Upper lobe of left lung (tissue), 6 donors: ENCODE measurements at regions not wholly inside any gene's neighbourhood (a gene's known extent, or its start where the extent isn't known, plus 50 kb on each side); places are given as distances from the start of the nearest gene placed in this dataset.

ENCODE experiments used
- ATAC-seq, 2 donors: fragments of 200-7000 bp; cut with Tn5 transposase; one replicate each; pipeline ENCODE4 v1.9.1; 2022; ENCODE audit warnings: mild to moderate bottlenecking in 2 of 2, moderate library complexity in 2 of 2; ENCODE audit not compliant: low FRiP score in 2 of 2
- DNase-seq, 2 donors: peaks; one replicate each; pipeline ENCODE4 v3.0.0-alpha.2; 2019 to 2020
- H3K27ac ChIP-seq, 4 donors: fragments of 200-600 bp; sonication (generic); one replicate each; pipeline ENCODE4 v1.5.1; 2016 to 2019
- H3K27me3 ChIP-seq, 4 donors: fragments of 200-600 bp; sonication (generic); one replicate each; pipeline ENCODE4 v1.5.1; 2017 to 2019
- H3K36me3 ChIP-seq, 4 donors: fragments of 200-600 bp; sonication (generic); one replicate each; pipeline ENCODE4 v1.5.1; 2016 to 2019
- H3K4me1 ChIP-seq, 4 donors: fragments of 200-600 bp; sonication (generic); one replicate each; pipeline ENCODE4 v1.5.1; 2018 to 2019
- H3K4me3 ChIP-seq, 4 donors: fragments of 200-600 bp; sonication (generic); one replicate each; pipeline ENCODE4 v1.5.1; 2017 to 2019; ENCODE audit warnings: mild to moderate bottlenecking in 2 of 4, moderate library complexity in 1 of 4
- H3K9me3 ChIP-seq, 4 donors: fragments of 200-600 bp; sonication (generic); one replicate each; pipeline ENCODE4 v1.5.1; 2018 to 2019
- CTCF ChIP-seq, 6 experiments: fragments of 450-650 bp in 4 of 6; fragments of 200-600 bp in 2 of 6; sonication (generic) in 2 of 6; IDR thresholded peaks; one replicate each; pipeline ENCODE4 v1.5.1; 2016 to 2019; ENCODE audit warnings: antibody characterized with exemption in 6 of 6
- EP300 ChIP-seq, 4 donors: sonication (generic); formaldehyde crosslinking; IDR thresholded peaks; one replicate each; pipeline ENCODE4 v1.5.1; 2017; ENCODE audit warnings: antibody characterized with exemption in 4 of 4, control low read depth in 2 of 4
- POLR2A ChIP-seq, 4 donors: fragments of 450-650 bp; IDR thresholded peaks; one replicate each; pipeline ENCODE4 v1.5.1; 2016 to 2017; ENCODE audit warnings: antibody characterized with exemption in 4 of 4, mild to moderate bottlenecking in 2 of 4
- POLR2AphosphoS5 ChIP-seq, 2 donors: sonication (generic); formaldehyde crosslinking; IDR thresholded peaks; one replicate each; pipeline ENCODE4 v1.5.1; 2017; ENCODE audit warnings: antibody characterized with exemption in 2 of 2
- WGBS, 2 donors: methylation state at CpG; one replicate each; pipeline ENCODE4 v1.1.5; 2017 to 2018; 5-methylcytosine and 5-hydroxymethylcytosine counted together
- donor health status: DM: no; HTN: no; CAD: no; lungs with moderate emphysema.
- donor health status: DM: no; HTN: yes; CAD: no; lungs with severe emphysema.

DNA sequence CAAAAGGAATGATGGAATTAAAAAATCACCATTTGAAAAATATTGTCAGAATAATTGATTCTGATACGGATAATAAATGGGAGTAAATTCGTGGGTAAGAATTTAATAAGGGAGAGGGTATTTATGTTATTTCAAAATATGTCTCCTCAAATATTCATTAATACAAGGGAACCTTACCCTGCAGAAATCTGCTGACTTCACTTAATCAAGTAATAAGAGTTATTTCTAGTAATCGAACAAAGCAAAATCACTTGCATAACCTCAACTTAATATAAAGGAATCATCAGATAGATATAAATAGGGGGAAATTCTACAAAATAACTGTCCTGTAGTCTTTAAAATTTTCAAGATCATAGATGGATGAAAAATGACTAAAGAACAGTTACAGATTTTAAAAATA is 1164.7 kb upstream of the GJE1 start:
- H3K4me3 ChIP-seq = no peak overlapping the region
- no peaks in the 10 kb centered on the region for H3K27me3 ChIP-seq
- TF ChIP-seq POLR2A (IDR thresholded peaks at IDR 0.05) = no peak
- TF ChIP-seq POLR2AphosphoS5 (IDR thresholded peaks at IDR 0.05) = no peak
- TF ChIP-seq EP300 (IDR thresholded peaks at IDR 0.05) = no peak
- TF ChIP-seq CTCF (IDR thresholded peaks at IDR 0.05) = no peak
- DNase-seq (no peak), ATAC-seq (no peak)
- no peak overlapping the region for H3K27ac ChIP-seq
- H3K9me3 ChIP-seq = no peaks in the 10 kb centered on the region
- H3K36me3 ChIP-seq = no peaks in the 10 kb centered on the region
- H3K4me1 ChIP-seq = no peaks in the 10 kb centered on the region
- WGBS, 2 donors = 89% methylated on average over 3 of the region's 3 CpGs

DNA sequence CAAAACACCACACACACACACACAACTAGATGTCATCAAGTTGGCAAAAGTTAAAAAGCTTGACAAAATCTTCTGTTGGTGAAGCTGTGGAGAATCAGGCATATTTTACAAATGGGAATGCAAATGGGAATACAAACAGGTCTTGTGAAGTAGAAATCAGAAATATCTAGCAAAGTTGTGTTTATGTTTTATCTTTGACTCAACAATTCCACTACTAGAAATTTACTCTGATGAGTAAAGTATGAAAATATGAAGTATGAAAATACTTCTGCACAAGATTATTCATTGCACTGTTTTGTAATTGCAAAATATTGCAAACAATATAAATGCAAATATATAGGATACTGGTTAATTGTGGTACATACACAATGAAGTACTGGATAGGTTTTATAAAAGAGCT is 1166.0 kb upstream of the GJE1 start:
- Histone ChIP-seq H3K4me3 (no peak overlapping the region), H3K27me3 (no peaks in the 10 kb centered on the region), H3K27ac (no peak overlapping the region), H3K36me3 (no peaks in the 10 kb centered on the region), H3K4me1 (no peaks in the 10 kb centered on the region), H3K9me3 (no peaks in the 10 kb centered on the region)
- TF ChIP-seq CTCF (IDR thresholded peaks at IDR 0.05) = no peak
- no peak for TF ChIP-seq POLR2A (IDR thresholded peaks at IDR 0.05)
- TF ChIP-seq EP300 (IDR thresholded peaks at IDR 0.05) = no peak
- TF ChIP-seq POLR2AphosphoS5 (IDR thresholded peaks at IDR 0.05) = no peak
- DNase-seq (no peak), ATAC-seq (no peak)

DNA sequence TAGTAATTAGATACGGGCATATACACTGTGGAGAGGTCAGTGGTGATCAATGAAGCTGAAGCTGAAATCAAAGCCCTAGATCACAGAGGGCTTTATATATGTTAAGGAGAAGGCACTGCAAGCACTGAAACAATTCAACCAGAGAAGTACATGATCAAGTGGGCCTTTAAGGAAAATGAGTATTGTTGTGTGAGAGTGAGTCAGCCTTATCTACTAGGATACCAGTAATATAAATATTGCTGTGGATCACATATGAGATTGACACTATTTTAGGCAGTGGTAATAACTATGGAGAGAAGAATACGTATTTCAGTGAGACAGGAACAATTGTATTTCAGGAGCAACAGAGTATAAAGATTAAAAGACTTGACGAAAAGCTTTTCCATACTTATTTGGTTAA is 1172.2 kb upstream of the GJE1 start:
- H3K4me1 ChIP-seq = no peaks in the 10 kb centered on the region
- H3K27me3 ChIP-seq = no peaks in the 10 kb centered on the region
- no peak overlapping the region for H3K4me3 ChIP-seq
- 85% methylated on average over 3 of the region's 3 CpGs for WGBS, 2 donors
- H3K27ac ChIP-seq = no peak overlapping the region
- TF ChIP-seq EP300 (IDR thresholded peaks at IDR 0.05) (no peak), POLR2A (IDR thresholded peaks at IDR 0.05) (no peak), CTCF (IDR thresholded peaks at IDR 0.05) (no peak), POLR2AphosphoS5 (IDR thresholded peaks at IDR 0.05) (no peak)
- H3K9me3 ChIP-seq = no peaks in the 10 kb centered on the region
- no peaks in the 10 kb centered on the region for H3K36me3 ChIP-seq
- no peak for DNase-seq
- no peak for ATAC-seq

- no peak overlapping the region for H3K4me3 ChIP-seq
- H3K4me1 ChIP-seq = no peaks in the 10 kb centered on the region
- WGBS, 2 donors = 62 to 64% methylated on average over 2 of the region's 2 CpGs
- no peaks in the 10 kb centered on the region for H3K27me3 ChIP-seq
- H3K27ac ChIP-seq = no peak overlapping the region
- ATAC-seq = no peak
- H3K9me3 ChIP-seq = no peaks in the 10 kb centered on the region
- no peaks in the 10 kb centered on the region for H3K36me3 ChIP-seq
- TF ChIP-seq EP300 (IDR thresholded peaks at IDR 0.05) = no peak
- TF ChIP-seq POLR2A (IDR thresholded peaks at IDR 0.05) = no peak
- no peak for TF ChIP-seq POLR2AphosphoS5 (IDR thresholded peaks at IDR 0.05)
- no peak for TF ChIP-seq CTCF (IDR thresholded peaks at IDR 0.05)
- no peak for DNase-seq
Observed at GRCh38 chr6:140957386-140957785, 1175.3 kb upstream of the GJE1 start.

DNA sequence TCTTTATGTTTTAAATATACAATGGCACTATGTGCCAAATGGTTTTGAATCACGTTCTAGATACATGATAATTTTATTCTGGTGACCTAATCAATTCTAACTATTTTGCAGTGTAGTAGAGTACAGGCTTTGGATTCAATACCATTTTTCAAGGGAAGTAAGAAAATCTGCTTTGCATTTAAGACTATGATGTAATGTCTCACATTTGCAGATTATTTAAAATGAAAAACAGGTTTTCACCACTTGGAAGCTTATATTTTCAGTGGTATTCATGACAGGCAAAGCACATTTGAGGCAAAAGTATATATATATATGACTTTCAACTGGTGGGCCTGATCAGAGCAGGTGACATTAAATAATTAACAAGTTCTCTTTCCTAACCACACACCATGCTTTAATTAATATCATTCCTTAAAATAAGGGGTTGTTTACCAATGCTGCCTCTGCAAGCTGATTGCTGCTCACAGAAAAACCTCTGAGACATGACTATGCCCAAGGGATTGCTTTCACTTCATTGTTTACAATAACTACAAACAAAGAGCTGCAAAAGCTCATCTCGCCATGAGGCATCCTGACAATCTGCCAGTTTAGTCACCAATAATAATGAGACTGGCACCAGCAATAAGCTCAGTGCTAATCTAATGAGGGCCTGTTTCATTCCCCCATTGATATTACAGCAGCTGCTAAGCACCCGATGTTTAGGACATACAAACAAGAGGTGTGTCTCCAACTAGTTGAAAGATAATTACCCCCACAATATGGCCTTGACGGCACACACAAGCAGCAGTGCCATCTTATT is 1176.0 kb upstream of the GJE1 start:
- H3K9me3 ChIP-seq = no peaks in the 10 kb centered on the region

More for the DNA sequence above, 1176.0 kb upstream of the GJE1 start:
- Histone ChIP-seq H3K4me1 (no peaks in the 10 kb centered on the region), H3K27me3 (no peaks in the 10 kb centered on the region), H3K36me3 (no peaks in the 10 kb centered on the region), H3K27ac (no peak overlapping the region), H3K4me3 (no peak overlapping the region)
- DNase-seq (no peak), ATAC-seq (no peak)
- TF ChIP-seq CTCF (IDR thresholded peaks at IDR 0.05) (no peak), POLR2AphosphoS5 (IDR thresholded peaks at IDR 0.05) (no peak), POLR2A (IDR thresholded peaks at IDR 0.05) (no peak), EP300 (IDR thresholded peaks at IDR 0.05) (no peak)
- 66 to 85% methylated on average over 4 of the region's 4 CpGs for WGBS, 2 donors
